ENCODE measurements at regions not wholly inside any gene's neighbourhood (a gene's known extent, or its start where the extent isn't known, plus 50 kb on each side); places are given as distances from the start of the nearest gene placed in this dataset.

GRCh38 chr16:25433388-25433787 lies 175.7 kb upstream of the ZKSCAN2 start:
- Histone ChIP-seq H3K9me3 (ENCODE audit: low read length) (no peaks in the 10 kb centered on the region), H3K9me2 (ENCODE audit: low read depth, low read length) (no peaks in the 10 kb centered on the region), H3K36me3 (ENCODE audit: insufficient read depth, low read length) (no peaks in the 10 kb centered on the region), H3K4me1 (ENCODE audit: insufficient read depth, low read length, severe bottlenecking) (no peaks in the 10 kb centered on the region), H3K27ac (ENCODE audit: low read depth, low read length, poor library complexity, severe bottlenecking) (no peak overlapping the region), H3K79me2 (ENCODE audit: insufficient read depth, low read length) (no peaks in the 10 kb centered on the region), H4K20me1 (ENCODE audit: insufficient read depth, low read length) (no peaks in the 10 kb centered on the region), H3K9ac (ENCODE audit: low read length) (no peak overlapping the region), H3F3A (ENCODE audit: insufficient read depth, low read length) (no peaks in the 10 kb centered on the region), H3K27me3 (ENCODE audit: insufficient read depth, low read length) (no peaks in the 10 kb centered on the region), H2AFZ (ENCODE audit: low read length) (no peak overlapping the region), H3K4me2 (ENCODE audit: low read length) (no peak overlapping the region), H3K4me3 (ENCODE audit: low read depth, low read length, poor library complexity, severe bottlenecking) (no peak overlapping the region)
- TF ChIP-seq EZH2 (IDR thresholded peaks at IDR 0.05; ENCODE audit: borderline replicate concordance, low read length) = no peak
- TF ChIP-seq, protein P1, sequence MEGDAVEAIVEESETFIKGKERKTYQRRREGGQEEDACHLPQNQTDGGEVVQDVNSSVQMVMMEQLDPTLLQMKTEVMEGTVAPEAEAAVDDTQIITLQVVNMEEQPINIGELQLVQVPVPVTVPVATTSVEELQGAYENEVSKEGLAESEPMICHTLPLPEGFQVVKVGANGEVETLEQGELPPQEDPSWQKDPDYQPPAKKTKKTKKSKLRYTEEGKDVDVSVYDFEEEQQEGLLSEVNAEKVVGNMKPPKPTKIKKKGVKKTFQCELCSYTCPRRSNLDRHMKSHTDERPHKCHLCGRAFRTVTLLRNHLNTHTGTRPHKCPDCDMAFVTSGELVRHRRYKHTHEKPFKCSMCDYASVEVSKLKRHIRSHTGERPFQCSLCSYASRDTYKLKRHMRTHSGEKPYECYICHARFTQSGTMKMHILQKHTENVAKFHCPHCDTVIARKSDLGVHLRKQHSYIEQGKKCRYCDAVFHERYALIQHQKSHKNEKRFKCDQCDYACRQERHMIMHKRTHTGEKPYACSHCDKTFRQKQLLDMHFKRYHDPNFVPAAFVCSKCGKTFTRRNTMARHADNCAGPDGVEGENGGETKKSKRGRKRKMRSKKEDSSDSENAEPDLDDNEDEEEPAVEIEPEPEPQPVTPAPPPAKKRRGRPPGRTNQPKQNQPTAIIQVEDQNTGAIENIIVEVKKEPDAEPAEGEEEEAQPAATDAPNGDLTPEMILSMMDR (IDR thresholded peaks at IDR 0.05; ENCODE audit: low read length) = no peak

GRCh38 chr16:25431472-25431871 lies 173.8 kb upstream of the ZKSCAN2 start:
- TF ChIP-seq, protein P1 (IDR thresholded peaks at IDR 0.05; ENCODE audit: low read length) = no peak
- no peak for TF ChIP-seq EZH2 (IDR thresholded peaks at IDR 0.05; ENCODE audit: borderline replicate concordance, low read length)
- H2AFZ ChIP-seq (ENCODE audit: low read length) = no peak overlapping the region
- H4K20me1 ChIP-seq (ENCODE audit: insufficient read depth, low read length) = no peaks in the 10 kb centered on the region
- H3K4me2 ChIP-seq (ENCODE audit: low read length) = no peak overlapping the region
- no peaks in the 10 kb centered on the region for H3K36me3 ChIP-seq (ENCODE audit: insufficient read depth, low read length)
- H3K4me1 ChIP-seq (ENCODE audit: insufficient read depth, low read length, severe bottlenecking) = no peaks in the 10 kb centered on the region
- H3K9ac ChIP-seq (ENCODE audit: low read length) = no peak overlapping the region
- H3K27ac ChIP-seq (ENCODE audit: low read depth, low read length, poor library complexity, severe bottlenecking) = no peak overlapping the region
- H3F3A ChIP-seq (ENCODE audit: insufficient read depth, low read length) = no peaks in the 10 kb centered on the region
- H3K9me3 ChIP-seq (ENCODE audit: low read length) = no peaks in the 10 kb centered on the region
- no peaks in the 10 kb centered on the region for H3K27me3 ChIP-seq (ENCODE audit: insufficient read depth, low read length)
- H3K79me2 ChIP-seq (ENCODE audit: insufficient read depth, low read length) = no peaks in the 10 kb centered on the region
- H3K4me3 ChIP-seq (ENCODE audit: low read depth, low read length, poor library complexity, severe bottlenecking) = no peak overlapping the region
- H3K9me2 ChIP-seq (ENCODE audit: low read depth, low read length) = no peaks in the 10 kb centered on the region

- no peaks in the 10 kb centered on the region for H3K4me1 ChIP-seq (ENCODE audit: insufficient read depth, low read length, severe bottlenecking)
- no peaks in the 10 kb centered on the region for H3K9me2 ChIP-seq (ENCODE audit: low read depth, low read length)
- no peaks in the 10 kb centered on the region for H4K20me1 ChIP-seq (ENCODE audit: insufficient read depth, low read length)
- H2AFZ ChIP-seq (ENCODE audit: low read length) = no peak overlapping the region
- no peak overlapping the region for H3K9ac ChIP-seq (ENCODE audit: low read length)
- no peak overlapping the region for H3K4me2 ChIP-seq (ENCODE audit: low read length)
- H3K79me2 ChIP-seq (ENCODE audit: insufficient read depth, low read length) = no peaks in the 10 kb centered on the region
- H3F3A ChIP-seq (ENCODE audit: insufficient read depth, low read length) = no peaks in the 10 kb centered on the region
- H3K27ac ChIP-seq (ENCODE audit: low read depth, low read length, poor library complexity, severe bottlenecking) = no peak overlapping the region
- no peaks in the 10 kb centered on the region for H3K27me3 ChIP-seq (ENCODE audit: insufficient read depth, low read length)
- no peaks in the 10 kb centered on the region for H3K36me3 ChIP-seq (ENCODE audit: insufficient read depth, low read length)
- H3K9me3 ChIP-seq (ENCODE audit: low read length) = no peaks in the 10 kb centered on the region
- no peak overlapping the region for H3K4me3 ChIP-seq (ENCODE audit: low read depth, low read length, poor library complexity, severe bottlenecking)
- TF ChIP-seq EZH2 (IDR thresholded peaks at IDR 0.05; ENCODE audit: borderline replicate concordance, low read length) = no peak
- TF ChIP-seq, protein P1 (IDR thresholded peaks at IDR 0.05; ENCODE audit: low read length) = no peak
Measured at GRCh38 chr16:25426829-25427228, 169.2 kb upstream of the ZKSCAN2 start.
